Astrocyte of the cerebellum (primary cell): ENCODE measurements at regions not wholly inside any gene's neighbourhood (a gene's known extent, or its start where the extent isn't known, plus 50 kb on each side); places are given as distances from the start of the nearest gene placed in this dataset.

ENCODE experiments used
- DNase-seq: peaks from one replicate; pipeline ENCODE4 v3.0.0-alpha.2; 2011; ENCODE audit warnings: low read depth
- H3K4me3 ChIP-seq: 2 replicates; pipeline ENCODE4 v1.5.1; 2011; ENCODE audit warnings: mild to moderate bottlenecking, low read depth, low read length, moderate library complexity
- CTCF ChIP-seq: IDR thresholded peaks from 2 replicates; pipeline ENCODE4 v1.5.1; 2012; ENCODE audit warnings: low read length, low read depth, moderate library complexity, mild to moderate bottlenecking; ENCODE audit errors: missing control alignments
- in situ Hi-C: cut with HindIII; loops from 2 replicates; pipeline ENCODE4 v1.10.0; 2017; ENCODE audit warnings: low sequenced_read_pairs

- in situ Hi-C loops = no loop called here
- no peak for DNase-seq
- H3K4me3 ChIP-seq = no peak overlapping the region
- no peak for TF ChIP-seq CTCF
Observed at GRCh38 chr18:56166914-56167313, 471.5 kb downstream of the TXNL1 start.

GRCh38 chr18:56165601-56166355 lies 472.6 kb downstream of the TXNL1 start:
- in situ Hi-C loops = no loop called here
- H3K4me3 ChIP-seq = no peak overlapping the region
- DNase-seq = no peak
- TF ChIP-seq CTCF = no peak

- TF ChIP-seq CTCF = no peak
- H3K4me3 ChIP-seq = no peak overlapping the region
- in situ Hi-C loops = no loop called here
- DNase-seq = no peak
Observed at GRCh38 chr18:56162311-56163265, 475.8 kb downstream of the TXNL1 start.

GRCh38 chr18:56161566-56162260 lies 476.7 kb downstream of the TXNL1 start:
- TF ChIP-seq CTCF = no peak
- in situ Hi-C loops = no loop called here
- DNase-seq = no peak

GRCh38 chr18:56158676-56159075 lies 479.7 kb downstream of the TXNL1 start:
- in situ Hi-C loops = no loop called here
- no peak overlapping the region for H3K4me3 ChIP-seq
- TF ChIP-seq CTCF = no peak
- no peak for DNase-seq

More at GRCh38 chr18:56161566-56162260, 476.7 kb downstream of the TXNL1 start:
- H3K4me3 ChIP-seq = no peak overlapping the region

GRCh38 chr18:56157541-56157940 lies 480.9 kb downstream of the TXNL1 start:
- no peak overlapping the region for H3K4me3 ChIP-seq
- in situ Hi-C loops = no loop called here
- DNase-seq = no peak
- no peak for TF ChIP-seq CTCF
